Activated CD4-positive, alpha-beta T cell treated with anti-CD3 and anti-CD28 coated beads for 36 hours (primary cell): ENCODE measurements at regions not wholly inside any gene's neighbourhood (a gene's known extent, or its start where the extent isn't known, plus 50 kb on each side); places are given as distances from the start of the nearest gene placed in this dataset.
A peak's percentile ranks its signal among the peaks of the same experiment; 100 is the strongest.

Experiments used
- ATAC-seq: fragments of 200-7000 bp; cut with Tn5 transposase; one replicate; pipeline ENCODE4 v1.10.0; 2021; ENCODE audit warnings: mild to moderate bottlenecking, moderate library complexity
- CTCF ChIA-PET: fragments of 350-600 bp; sonication (Branson Sonifier 250); formaldehyde crosslinking; loops from one replicate; lab custom pipeline; 2021; ENCODE audit warnings: antibody characterized with exemption; lab: Charles Lee
- POLR2A ChIA-PET: fragments of 350-600 bp; sonication (Branson Sonifier 250); formaldehyde crosslinking; loops from one replicate; lab custom pipeline; 2021; ENCODE audit warnings: antibody characterized with exemption, inconsistent platforms; lab: Charles Lee
- DNase-seq: peaks from one replicate; pipeline ENCODE4 v3.0.0-alpha.2; 2020
- H3K27ac Mint-ChIP-seq: one replicate; pipeline ENCODE4 v1.8.0; 2021; ENCODE audit warnings: mixed read lengths
- H3K27me3 Mint-ChIP-seq: one replicate; pipeline ENCODE4 v1.8.0; 2021; ENCODE audit warnings: mixed read lengths
- H3K36me3 Mint-ChIP-seq: one replicate; pipeline ENCODE4 v1.8.0; 2021; ENCODE audit warnings: low read depth, mixed read lengths
- H3K4me1 Mint-ChIP-seq: one replicate; pipeline ENCODE4 v1.8.0; 2021; ENCODE audit warnings: mixed read lengths
- H3K4me3 Mint-ChIP-seq: one replicate; pipeline ENCODE4 v1.8.0; 2021; ENCODE audit warnings: mild to moderate bottlenecking, moderate library complexity, mixed read lengths
- H3K9me3 Mint-ChIP-seq: one replicate; pipeline ENCODE4 v1.8.0; 2021; ENCODE audit warnings: low read depth, mixed read lengths
- intact Hi-C, 2 experiments: fragments of 100-400 bp; cut with DNase I in 1 of 2; cut with micrococcal nuclease in 1 of 2; formaldehyde crosslinking; loops; one replicate each; pipeline versions ENCODE4 v1.14.2 to v1.15.1; 2022 to 2024; cut with DNase I, micrococcal nuclease

- Mint-ChIP-seq H3K9me3 (no peaks in the 10 kb centered on the region), H3K27ac (no peak overlapping the region), H3K36me3 (no peaks in the 10 kb centered on the region), H3K27me3 (peaks cover 2% of the 10 kb centered on the region), H3K4me3 (no peak overlapping the region), H3K4me1 (no peaks in the 10 kb centered on the region)
- ATAC-seq (no peak), DNase-seq (no peak)
- POLR2A ChIA-PET = no interaction called here
- intact Hi-C loops = no loop called here
- CTCF ChIA-PET = no interaction called here
Observed at GRCh38 chr4:42824278-42824977, 68.1 kb upstream of the GRXCR1 start.

GRCh38 chr4:42821230-42821629 lies 71.3 kb upstream of the GRXCR1 start:
- intact Hi-C loops = no loop called here
- ChIA-PET POLR2A (no interaction called here), CTCF (interaction anchor here (0.9 to 2.6 kb wide), 2 partner anchors 44 to 253 kb away, joined by 3 to 12 read pairs; no protein-coding TSS in a partner anchor)
- DNase-seq (no peak), ATAC-seq (no peak)
- H3K36me3 Mint-ChIP-seq = no peaks in the 10 kb centered on the region
- H3K27ac Mint-ChIP-seq = no peak overlapping the region
- H3K4me3 Mint-ChIP-seq = no peak overlapping the region
- H3K4me1 Mint-ChIP-seq = no peaks in the 10 kb centered on the region
- peaks cover 2% of the 10 kb centered on the region for H3K27me3 Mint-ChIP-seq
- no peaks in the 10 kb centered on the region for H3K9me3 Mint-ChIP-seq

GRCh38 chr4:42819863-42820514 lies 72.5 kb upstream of the GRXCR1 start:
- POLR2A ChIA-PET = no interaction called here
- ATAC-seq (no peak), DNase-seq (no peak)
- CTCF ChIA-PET = interaction anchor here (1.2 to 2.6 kb wide), 2 partner anchors 44 to 251 kb away, joined by 3 to 12 read pairs; no protein-coding TSS in a partner anchor
- no peaks in the 10 kb centered on the region for H3K4me1 Mint-ChIP-seq
- no peaks in the 10 kb centered on the region for H3K9me3 Mint-ChIP-seq
- no peak overlapping the region for H3K27ac Mint-ChIP-seq
- H3K4me3 Mint-ChIP-seq = no peak overlapping the region
- no peaks in the 10 kb centered on the region for H3K36me3 Mint-ChIP-seq
- intact Hi-C loops = no loop called here
- no peaks in the 10 kb centered on the region for H3K27me3 Mint-ChIP-seq

GRCh38 chr4:42817913-42818312 lies 74.6 kb upstream of the GRXCR1 start:
- intact Hi-C loops = loop anchor here in 1 of 2 experiments (2.0 kb wide), 1 partner anchor 247 kb away; no protein-coding TSS in a partner anchor
- no peak overlapping the region for H3K4me3 Mint-ChIP-seq
- H3K36me3 Mint-ChIP-seq = no peaks in the 10 kb centered on the region
- ATAC-seq = no peak
- no peaks in the 10 kb centered on the region for H3K4me1 Mint-ChIP-seq
- no peaks in the 10 kb centered on the region for H3K27me3 Mint-ChIP-seq
- CTCF ChIA-PET = interaction anchor here (0.7 to 1.7 kb wide), 3 partner anchors 10 to 249 kb away, joined by 4 to 7 read pairs (median 5); no protein-coding TSS in a partner anchor
- no peak overlapping the region for H3K27ac Mint-ChIP-seq
- POLR2A ChIA-PET = no interaction called here
- H3K9me3 Mint-ChIP-seq = no peaks in the 10 kb centered on the region
- DNase-seq = no peak

- intact Hi-C loops = loop anchor here in 1 of 2 experiments (2.0 kb wide), 1 partner anchor 246 kb away; no protein-coding TSS in a partner anchor
- CTCF ChIA-PET = interaction anchor here (1.7 to 2.0 kb wide), 2 partner anchors 9 to 249 kb away, joined by 4 to 10 read pairs; no protein-coding TSS in a partner anchor
- no peaks in the 10 kb centered on the region for H3K9me3 Mint-ChIP-seq
Observed at GRCh38 chr4:42816880-42817400, 75.6 kb upstream of the GRXCR1 start.

GRCh38 chr4:42816189-42816879 lies 76.2 kb upstream of the GRXCR1 start:
- peaks cover 2% of the 10 kb centered on the region for H3K27me3 Mint-ChIP-seq
- H3K36me3 Mint-ChIP-seq = no peaks in the 10 kb centered on the region
- no peaks in the 10 kb centered on the region for H3K9me3 Mint-ChIP-seq
- H3K4me3 Mint-ChIP-seq = no peak overlapping the region
- ChIA-PET CTCF (interaction anchor here (0.8 to 2.0 kb wide), 3 partner anchors 45 to 248 kb away, joined by 3 to 10 read pairs (median 3); no protein-coding TSS in a partner anchor), POLR2A (no interaction called here)
- intact Hi-C loops = loop anchor here in 1 of 2 experiments (2.0 kb wide), 1 partner anchor 246 kb away; no protein-coding TSS in a partner anchor
- no peak for ATAC-seq
- DNase-seq = no peak
- no peak overlapping the region for H3K27ac Mint-ChIP-seq
- no peaks in the 10 kb centered on the region for H3K4me1 Mint-ChIP-seq

More at GRCh38 chr4:42816880-42817400, 75.6 kb upstream of the GRXCR1 start:
- DNase-seq = no peak
- H3K4me3 Mint-ChIP-seq = no peak overlapping the region
- H3K27ac Mint-ChIP-seq = no peak overlapping the region
- no peak for ATAC-seq
- no peaks in the 10 kb centered on the region for H3K36me3 Mint-ChIP-seq
- H3K4me1 Mint-ChIP-seq = no peaks in the 10 kb centered on the region
- H3K27me3 Mint-ChIP-seq = no peaks in the 10 kb centered on the region
- POLR2A ChIA-PET = no interaction called here

GRCh38 chr4:42809419-42810084 lies 83.0 kb upstream of the GRXCR1 start:
- Mint-ChIP-seq H3K27ac (no peak overlapping the region), H3K4me1 (no peaks in the 10 kb centered on the region), H3K36me3 (no peaks in the 10 kb centered on the region), H3K4me3 (no peak overlapping the region), H3K27me3 (peaks cover 16% of the 10 kb centered on the region), H3K9me3 (no peaks in the 10 kb centered on the region)
- CTCF ChIA-PET = interaction anchor here (1.3 kb wide), 1 partner anchor 58 kb away, joined by 3 read pairs; no protein-coding TSS in a partner anchor
- DNase-seq (no peak), ATAC-seq (no peak)
- intact Hi-C loops = no loop called here
- POLR2A ChIA-PET = no interaction called here

- DNase-seq (no peak), ATAC-seq (no peak)
- Mint-ChIP-seq H3K27ac (no peak overlapping the region), H3K9me3 (peaks cover 11% of the 10 kb centered on the region), H3K36me3 (peaks cover 3% of the 10 kb centered on the region), H3K4me1 (no peaks in the 10 kb centered on the region), H3K27me3 (peaks cover 19% of the 10 kb centered on the region), H3K4me3 (no peak overlapping the region)
- CTCF ChIA-PET = interaction anchor here (1.8 kb wide), 1 partner anchor 9 kb away, joined by 4 read pairs; no protein-coding TSS in a partner anchor
- intact Hi-C loops = no loop called here
- POLR2A ChIA-PET = no interaction called here
Observed at GRCh38 chr4:42806303-42806835, 86.1 kb upstream of the GRXCR1 start.

- H3K4me3 Mint-ChIP-seq = no peak overlapping the region
- peaks cover 13% of the 10 kb centered on the region for H3K4me1 Mint-ChIP-seq
- no peaks in the 10 kb centered on the region for H3K9me3 Mint-ChIP-seq
- no peak for DNase-seq
- intact Hi-C loops = no loop called here
- ChIA-PET POLR2A (no interaction called here), CTCF (interaction anchor here (0.7 to 0.8 kb wide), 2 partner anchors 9 to 79 kb away, joined by 3 to 5 read pairs; no protein-coding TSS in a partner anchor)
- H3K27me3 Mint-ChIP-seq = no peaks in the 10 kb centered on the region
- peak; percentile 91 for ATAC-seq
- no peak overlapping the region for H3K27ac Mint-ChIP-seq
- H3K36me3 Mint-ChIP-seq = no peaks in the 10 kb centered on the region
Observed at GRCh38 chr4:42789041-42789567, 103.4 kb upstream of the GRXCR1 start.

- CTCF ChIA-PET = interaction anchor here (0.6 kb wide), 1 partner anchor 9 kb away, joined by 3 read pairs; no protein-coding TSS in a partner anchor
- DNase-seq = no peak
- intact Hi-C loops = no loop called here
- Mint-ChIP-seq H3K4me3 (no peak overlapping the region), H3K27me3 (no peaks in the 10 kb centered on the region), H3K27ac (no peak overlapping the region), H3K36me3 (no peaks in the 10 kb centered on the region), H3K9me3 (no peaks in the 10 kb centered on the region), H3K4me1 (peaks cover 13% of the 10 kb centered on the region)
- POLR2A ChIA-PET = no interaction called here
- no peak for ATAC-seq
Observed at GRCh38 chr4:42787079-42787463, 105.4 kb upstream of the GRXCR1 start.
